Endothelial cell of umbilical vein (primary cell): ENCODE measurements at regions not wholly inside any gene's neighbourhood (a gene's known extent, or its start where the extent isn't known, plus 50 kb on each side); places are given as distances from the start of the nearest gene placed in this dataset.

Source experiments
- BruUV-seq: library from RNA; stranded (reverse); fragments of 400-500 nt; replicated peaks from 2 replicates; lab custom pipeline; 2021; lab: Mats Ljungman, UMichigan
- CTCF ChIA-PET: fragments of 300-600, 350-600 bp; sonication (Branson Sonifier 250); formaldehyde crosslinking; loops from one replicate; lab custom pipeline; 2021; ENCODE audit warnings: antibody characterized with exemption, inconsistent platforms; lab: Charles Lee
- POLR2A ChIA-PET: fragments of 300-600, 350-600 bp; sonication (Branson Sonifier 250); formaldehyde crosslinking; loops from one replicate; lab custom pipeline; 2021; ENCODE audit warnings: antibody characterized with exemption, inconsistent platforms; lab: Charles Lee
- DNase-seq: peaks from one replicate; pipeline ENCODE4 v3.0.0-alpha.2; 2011; ENCODE audit warnings: low read depth, low spot score
- FAIRE-seq: peaks from 2 replicates; lab custom pipeline; 2011; peaks lifted over from hg19 to GRCh38; lab: Jason Lieb, UNC
- H2AFZ ChIP-seq: 2 replicates; pipeline ENCODE4 v1.6.0; 2012; ENCODE audit warnings: low read depth, low read length, control low read depth, inconsistent platforms
- H3K27ac ChIP-seq: 2 replicates; pipeline ENCODE4 v1.5.1; 2011; ENCODE audit warnings: low read depth, mild to moderate bottlenecking, control low read depth, low read length, moderate library complexity; ENCODE audit not compliant: insufficient read depth
- H3K27me3 ChIP-seq, 2 experiments: 2 replicates each; pipeline versions ENCODE4 v1.6.0 to v1.6.1; 2011; ENCODE audit warnings: low read length in 2 of 2, mixed read lengths in 1 of 2; ENCODE audit not compliant: control insufficient read depth in 2 of 2, insufficient read depth in 2 of 2
- H3K36me3 ChIP-seq, 2 experiments: 2 replicates in 1 of 2; 3 replicates in 1 of 2; pipeline ENCODE4 v1.5.1; 2011; ENCODE audit warnings: low read length in 2 of 2, mild to moderate bottlenecking in 1 of 2, moderate library complexity in 1 of 2; ENCODE audit not compliant: control insufficient read depth in 2 of 2, insufficient read depth in 2 of 2; ENCODE audit errors: extremely low read depth in 1 of 2
- H3K4me1 ChIP-seq: 3 replicates; pipeline ENCODE4 v1.5.1; 2011; ENCODE audit warnings: mild to moderate bottlenecking, low read length; ENCODE audit not compliant: control insufficient read depth, insufficient read depth; ENCODE audit errors: extremely low read depth
- H3K4me2 ChIP-seq: 2 replicates; pipeline ENCODE4 v1.6.1; 2011; ENCODE audit warnings: low read length, control low read depth, mixed read lengths; ENCODE audit not compliant: insufficient read depth
- H3K4me3 ChIP-seq, 3 experiments: fragments of 200-600 bp in 1 of 3; sonication (generic), shearing (Covaris generic) in 1 of 3; replicated peaks in 1 of 3; 2 replicates each; pipeline ENCODE4 v1.5.1; 2011 to 2016; ENCODE audit warnings: control low read depth in 3 of 3, low read length in 3 of 3, mild to moderate bottlenecking in 2 of 3, inconsistent platforms in 1 of 3, low read depth in 1 of 3, moderate library complexity in 1 of 3; ENCODE audit not compliant: insufficient read depth in 1 of 3
- H3K79me2 ChIP-seq: 2 replicates; pipeline ENCODE4 v1.6.0; 2012; ENCODE audit warnings: low read length, inconsistent platforms; ENCODE audit not compliant: control insufficient read depth, insufficient read depth
- H3K9ac ChIP-seq: replicated peaks from 2 replicates; pipeline ENCODE3; 2011; ENCODE audit warnings: low read length, control low read depth; ENCODE audit not compliant: insufficient read depth; ENCODE audit errors: extremely low read depth
- H3K9me1 ChIP-seq: replicated peaks from 3 replicates; pipeline ENCODE4 v1.6.0; 2011; ENCODE audit warnings: mild to moderate bottlenecking, low read length; ENCODE audit not compliant: control insufficient read depth, insufficient read depth; ENCODE audit errors: extremely low read depth
- H3K9me3 ChIP-seq: replicated peaks from 2 replicates; pipeline ENCODE4 v1.5.1; 2012; ENCODE audit warnings: low read length, inconsistent platforms; ENCODE audit not compliant: control insufficient read depth, insufficient read depth
- H4K20me1 ChIP-seq: replicated peaks from 2 replicates; pipeline ENCODE3; 2011; ENCODE audit warnings: mild to moderate bottlenecking, low read length; ENCODE audit not compliant: control insufficient read depth, insufficient read depth; ENCODE audit errors: extremely low read depth
- CTCF ChIP-seq, 2 donors: IDR thresholded peaks; 1 replicate in 1 of 2; 2 replicates in 1 of 2; pipeline ENCODE4 v1.5.1; 2011; ENCODE audit warnings: low read length in 2 of 2, mild to moderate bottlenecking in 2 of 2, moderate library complexity in 2 of 2, control low read depth in 1 of 2, inconsistent platforms in 1 of 2, low read depth in 1 of 2; ENCODE audit not compliant: insufficient read depth in 1 of 2; ENCODE audit errors: extremely low read depth in 1 of 2
- EZH2 ChIP-seq: IDR thresholded peaks from 2 replicates; pipeline ENCODE4 v1.6.1; 2012; ENCODE audit warnings: borderline replicate concordance, low read depth, mild to moderate bottlenecking, moderate library complexity, low read length, inconsistent platforms; ENCODE audit not compliant: severe bottlenecking
- FOS ChIP-seq: IDR thresholded peaks from 2 replicates; pipeline ENCODE4 v1.6.1; 2011; ENCODE audit warnings: mild to moderate bottlenecking, low read length, moderate library complexity, borderline replicate concordance; ENCODE audit not compliant: insufficient read depth
- GATA2 ChIP-seq: IDR thresholded peaks from 2 replicates; pipeline ENCODE4 v1.7.0; 2011; ENCODE audit warnings: low read depth, mild to moderate bottlenecking, moderate library complexity, mixed read lengths, low read length; ENCODE audit not compliant: insufficient read length, insufficient read depth
- JUN ChIP-seq: IDR thresholded peaks from 2 replicates; pipeline ENCODE4 v1.6.1; 2011; ENCODE audit warnings: borderline replicate concordance, low read depth; ENCODE audit not compliant: insufficient read length, insufficient read depth
- MAX ChIP-seq: IDR thresholded peaks from 2 replicates; pipeline ENCODE4 v1.6.1; 2011; ENCODE audit not compliant: insufficient read depth, insufficient read length
- MYC ChIP-seq: IDR thresholded peaks from one replicate; pipeline ENCODE4 v1.6.1; 2011; ENCODE audit warnings: mild to moderate bottlenecking, low read depth, low read length
- POLR2A ChIP-seq: IDR thresholded peaks from 2 replicates; pipeline ENCODE4 v1.6.1; 2012; ENCODE audit warnings: low read depth, mild to moderate bottlenecking, control low read depth, low read length
- POLR2AphosphoS5 ChIP-seq: IDR thresholded peaks from 2 replicates; pipeline ENCODE4 v1.6.1; 2012; ENCODE audit warnings: low read depth, mild to moderate bottlenecking, control low read depth, low read length, moderate library complexity; ENCODE audit not compliant: insufficient read depth
- dilution Hi-C: fragments of 300-500 bp; cut with MboI; formaldehyde crosslinking; loops from one replicate; pipeline ENCODE4 v1.15.0; 2019; ENCODE audit warnings: low sequenced_read_pairs; ENCODE audit not compliant: extremely low pct_ligation_motif_present
- intact Hi-C: fragments of 100-400 bp; cut with micrococcal nuclease; formaldehyde crosslinking; loops from one replicate; pipeline ENCODE4 v1.10.0; 2022

GRCh38 chr2:41948397-41948763 lies 99.4 kb upstream of the PKDCC start:
- no peaks in the 10 kb centered on the region for H4K20me1 ChIP-seq
- no TSS peak for BruUV-seq
- no peak for TF ChIP-seq MAX
- no peak for TF ChIP-seq CTCF (IDR thresholded peaks at IDR 0.05; ENCODE audit: extremely low read depth in 1 of 2, insufficient read depth in 1 of 2, low read depth in 1 of 2, low read length in 2 of 2)
- TF ChIP-seq JUN: no peak
- TF ChIP-seq POLR2AphosphoS5: no peak
- no peak for TF ChIP-seq POLR2A
- TF ChIP-seq GATA2: no peak
- no peak for TF ChIP-seq EZH2
- no peak for TF ChIP-seq MYC
- TF ChIP-seq FOS: no peak
- no peaks in the 10 kb centered on the region for H3K9me1 ChIP-seq
- dilution Hi-C loops: no loop called here
- no peaks in the 10 kb centered on the region for H3K79me2 ChIP-seq
- H2AFZ ChIP-seq: no peak overlapping the region
- no peak overlapping the region for H3K9ac ChIP-seq
- DNase-seq (no peak), FAIRE-seq (no peak)
- H3K27ac ChIP-seq: no peak overlapping the region
- H3K9me3 ChIP-seq: no peaks in the 10 kb centered on the region
- POLR2A ChIA-PET: no interaction called here
- CTCF ChIA-PET: no interaction called here
- H3K36me3 ChIP-seq: no peaks in the 10 kb centered on the region
- no peak overlapping the region for H3K4me3 ChIP-seq
- H3K27me3 ChIP-seq: peaks cover 5% of the 10 kb centered on the region in 2 experiments
- peaks cover 2% of the 10 kb centered on the region for H3K4me1 ChIP-seq
- no peak overlapping the region for H3K4me2 ChIP-seq
- intact Hi-C loops: no loop called here
